PFSK-1 (cell line): ENCODE measurements at regions not wholly inside any gene's neighbourhood (a gene's known extent, or its start where the extent isn't known, plus 50 kb on each side); places are given as distances from the start of the nearest gene placed in this dataset.

Experiments used
- FOXP2 ChIP-seq: optimal IDR thresholded peaks from 2 replicates; pipeline ENCODE3; 2011; ENCODE audit warnings: borderline replicate concordance, control low read depth, inconsistent platforms; ENCODE audit not compliant: insufficient read depth; ENCODE audit errors: extremely low read length, extremely low read depth
- POLR2AphosphoS5 ChIP-seq: IDR thresholded peaks from 2 replicates; pipeline ENCODE4 v1.6.1; 2012; ENCODE audit warnings: low read depth, mild to moderate bottlenecking, control low read depth, low read length, moderate library complexity
- SIN3A ChIP-seq: IDR thresholded peaks from 2 replicates; pipeline ENCODE4 v1.6.1; 2012; ENCODE audit warnings: mild to moderate bottlenecking, low read length, moderate library complexity, borderline replicate concordance; ENCODE audit not compliant: insufficient read depth
- TAF1 ChIP-seq: IDR thresholded peaks from 2 replicates; pipeline ENCODE4 v1.6.1; 2012; ENCODE audit warnings: low read length, control low read depth, borderline replicate concordance; ENCODE audit not compliant: insufficient read depth
- TF ChIP-seq, protein P1 (sequence below), 2 experiments: IDR thresholded peaks; 2 replicates each; pipeline versions ENCODE4 v1.6.1 to v1.8.0; 2011 to 2012; ENCODE audit warnings: low read depth in 2 of 2, low read length in 2 of 2, control low read depth in 1 of 2, inconsistent platforms in 1 of 2, mild to moderate bottlenecking in 1 of 2, moderate library complexity in 1 of 2; ENCODE audit not compliant: insufficient read depth in 1 of 2

DNA sequence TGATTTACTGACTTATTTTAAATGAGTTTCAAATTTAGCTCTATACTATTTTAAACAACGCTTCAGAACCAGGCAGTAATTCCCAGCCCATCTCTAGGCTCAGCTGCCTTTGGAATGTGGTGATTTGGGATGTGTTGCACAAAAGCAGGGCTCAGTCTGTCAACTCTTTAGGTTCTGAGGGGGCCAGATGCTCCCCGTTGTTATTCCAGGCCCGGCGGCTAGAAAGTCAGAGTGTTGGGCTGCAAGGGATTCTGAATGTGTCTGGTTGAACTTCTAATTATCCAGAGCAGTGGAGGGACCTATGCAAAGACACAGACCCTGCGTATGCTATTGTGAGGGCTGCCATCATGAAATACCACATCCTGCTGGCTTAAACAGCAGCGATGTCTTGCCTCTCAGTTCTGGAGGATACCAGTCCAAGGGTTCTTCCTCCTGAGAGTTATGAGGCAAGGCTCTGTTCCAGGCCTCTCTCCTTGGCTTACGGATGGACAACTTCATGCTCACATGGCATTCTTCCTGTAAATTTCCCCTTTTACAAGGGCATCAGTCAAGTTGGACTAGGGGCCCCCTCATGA, 123.2 kb upstream of the TRIM2 start:
- TF ChIP-seq TAF1 (no peak), FOXP2 (no peak), SIN3A (no peak), POLR2AphosphoS5 (no peak)
- TF ChIP-seq, protein P1, sequence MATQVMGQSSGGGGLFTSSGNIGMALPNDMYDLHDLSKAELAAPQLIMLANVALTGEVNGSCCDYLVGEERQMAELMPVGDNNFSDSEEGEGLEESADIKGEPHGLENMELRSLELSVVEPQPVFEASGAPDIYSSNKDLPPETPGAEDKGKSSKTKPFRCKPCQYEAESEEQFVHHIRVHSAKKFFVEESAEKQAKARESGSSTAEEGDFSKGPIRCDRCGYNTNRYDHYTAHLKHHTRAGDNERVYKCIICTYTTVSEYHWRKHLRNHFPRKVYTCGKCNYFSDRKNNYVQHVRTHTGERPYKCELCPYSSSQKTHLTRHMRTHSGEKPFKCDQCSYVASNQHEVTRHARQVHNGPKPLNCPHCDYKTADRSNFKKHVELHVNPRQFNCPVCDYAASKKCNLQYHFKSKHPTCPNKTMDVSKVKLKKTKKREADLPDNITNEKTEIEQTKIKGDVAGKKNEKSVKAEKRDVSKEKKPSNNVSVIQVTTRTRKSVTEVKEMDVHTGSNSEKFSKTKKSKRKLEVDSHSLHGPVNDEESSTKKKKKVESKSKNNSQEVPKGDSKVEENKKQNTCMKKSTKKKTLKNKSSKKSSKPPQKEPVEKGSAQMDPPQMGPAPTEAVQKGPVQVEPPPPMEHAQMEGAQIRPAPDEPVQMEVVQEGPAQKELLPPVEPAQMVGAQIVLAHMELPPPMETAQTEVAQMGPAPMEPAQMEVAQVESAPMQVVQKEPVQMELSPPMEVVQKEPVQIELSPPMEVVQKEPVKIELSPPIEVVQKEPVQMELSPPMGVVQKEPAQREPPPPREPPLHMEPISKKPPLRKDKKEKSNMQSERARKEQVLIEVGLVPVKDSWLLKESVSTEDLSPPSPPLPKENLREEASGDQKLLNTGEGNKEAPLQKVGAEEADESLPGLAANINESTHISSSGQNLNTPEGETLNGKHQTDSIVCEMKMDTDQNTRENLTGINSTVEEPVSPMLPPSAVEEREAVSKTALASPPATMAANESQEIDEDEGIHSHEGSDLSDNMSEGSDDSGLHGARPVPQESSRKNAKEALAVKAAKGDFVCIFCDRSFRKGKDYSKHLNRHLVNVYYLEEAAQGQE (IDR thresholded peaks at IDR 0.05; ENCODE audit: insufficient read depth in 1 of 2, low read depth in 2 of 2, low read length in 2 of 2) = no peak

DNA sequence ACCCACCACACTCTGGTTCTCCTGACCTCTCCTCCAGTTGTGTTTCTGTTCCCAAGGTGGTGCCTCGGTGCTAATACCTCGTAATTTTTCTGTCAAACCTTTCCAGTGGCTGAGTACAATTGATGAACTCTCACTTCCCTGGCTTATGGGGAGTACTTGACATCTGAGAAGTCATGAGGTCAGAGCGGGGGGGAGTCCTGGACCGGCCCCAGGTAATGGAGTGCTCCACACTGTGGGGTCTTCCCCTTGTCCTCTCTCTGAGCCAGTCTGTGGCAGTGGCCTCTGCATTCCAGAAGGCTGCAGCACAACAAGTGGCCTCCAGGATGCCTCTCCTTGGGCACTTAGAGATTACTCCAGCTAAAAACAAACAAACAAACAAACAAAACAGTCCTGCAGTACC, 122.5 kb upstream of the TRIM2 start:
- TF ChIP-seq SIN3A = no peak
- TF ChIP-seq, protein P1 (IDR thresholded peaks at IDR 0.05; ENCODE audit: insufficient read depth in 1 of 2, low read depth in 2 of 2, low read length in 2 of 2) = no peak
- TF ChIP-seq POLR2AphosphoS5 = no peak
- TF ChIP-seq TAF1 = no peak
- TF ChIP-seq FOXP2 = no peak

DNA sequence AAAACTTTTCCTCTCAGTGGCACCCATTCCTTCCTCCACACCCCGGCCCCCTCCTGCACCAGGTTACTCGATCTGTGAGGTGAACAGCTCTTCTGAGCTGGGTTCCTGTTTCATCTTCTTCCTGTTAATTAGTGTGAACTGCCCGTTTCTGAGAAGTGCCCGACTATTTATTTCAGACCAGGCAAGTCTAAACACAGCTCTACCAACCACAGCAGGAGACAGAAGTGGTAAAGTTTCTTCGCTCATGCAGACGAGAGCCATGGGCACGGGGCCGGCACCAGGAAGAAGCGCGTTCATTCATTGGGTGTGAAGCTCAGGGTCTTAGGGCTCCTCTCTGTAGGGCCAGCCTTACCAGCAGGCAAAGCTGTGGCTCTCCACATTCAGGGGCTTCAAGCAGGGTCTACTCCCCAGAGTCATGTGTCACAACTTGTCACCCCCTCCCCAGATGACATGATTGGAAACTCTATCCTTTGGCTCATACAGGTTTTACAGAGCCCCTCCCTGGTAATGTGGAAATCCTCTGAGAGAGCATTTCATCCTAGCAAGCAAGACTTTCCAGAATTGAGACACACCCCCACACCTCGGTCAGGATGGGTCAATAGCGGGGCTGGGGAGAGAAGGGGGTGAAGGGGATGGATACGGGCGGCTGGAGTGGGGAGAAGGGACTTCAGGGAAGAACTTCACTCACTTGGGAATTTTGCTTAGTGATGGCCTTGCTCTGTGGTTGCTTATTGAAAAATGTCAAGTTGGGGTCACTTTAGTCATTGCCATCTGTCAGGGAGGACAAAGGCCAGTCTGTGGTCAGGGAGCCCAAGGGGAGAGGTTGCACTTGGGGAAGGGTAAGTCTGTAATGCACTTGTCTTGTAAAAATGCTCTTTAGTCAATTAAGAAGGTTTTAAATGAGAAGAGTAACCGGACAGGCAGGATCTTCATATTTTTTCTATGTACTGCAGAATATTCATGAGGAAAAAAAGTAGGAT, 121.6 kb upstream of the TRIM2 start:
- TF ChIP-seq, protein P1 (IDR thresholded peaks at IDR 0.05; ENCODE audit: insufficient read depth in 1 of 2, low read depth in 2 of 2, low read length in 2 of 2) = no peak

DNA sequence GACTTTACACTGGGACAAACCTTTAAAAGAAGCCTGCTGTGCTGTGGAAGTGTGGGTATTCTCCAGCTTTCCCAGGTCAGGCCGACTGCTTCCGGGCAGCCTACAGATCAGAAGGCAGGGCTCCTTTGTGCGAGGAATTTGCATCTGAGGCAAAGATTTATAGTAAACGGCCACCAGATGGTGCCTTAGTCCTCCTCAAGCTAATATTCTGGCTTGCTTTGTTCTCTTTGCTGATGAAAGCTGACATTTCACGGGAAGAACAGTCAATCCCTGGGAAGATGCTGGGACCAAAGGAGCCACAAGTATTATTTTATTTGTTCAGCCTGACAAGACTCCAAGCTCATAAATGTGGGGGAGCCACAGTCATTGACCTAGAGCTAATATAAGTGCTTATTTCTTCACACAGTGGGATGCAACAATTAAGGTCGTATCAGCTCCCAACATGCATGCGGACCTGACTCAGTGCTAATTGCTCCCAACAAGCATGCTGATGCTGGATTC, 120.7 kb upstream of the TRIM2 start:
- TF ChIP-seq POLR2AphosphoS5 (no peak), SIN3A (no peak), FOXP2 (no peak), TAF1 (no peak)
- TF ChIP-seq, protein P1 (IDR thresholded peaks at IDR 0.05; ENCODE audit: insufficient read depth in 1 of 2, low read depth in 2 of 2, low read length in 2 of 2) = no peak
